ENCODE measurements at regions not wholly inside any gene's neighbourhood (a gene's known extent, or its start where the extent isn't known, plus 50 kb on each side); places are given as distances from the start of the nearest gene placed in this dataset.
A peak's percentile ranks its signal among the peaks of the same experiment; 100 is the strongest.

- no peak overlapping the region for H3K4me3 ChIP-seq (ENCODE audit: insufficient read depth, low read depth, low read length)
- DNase-seq: no peak
- H3K27me3 ChIP-seq (ENCODE audit: control insufficient read depth, insufficient read depth, low read length): no peaks in the 10 kb centered on the region
- H3K36me3 ChIP-seq (replicated peaks; ENCODE audit: control insufficient read depth, insufficient read depth, low read length): no peaks in the 10 kb centered on the region
These were observed 72.3 kb upstream of the MMP2 start for GRCh38 chr16:55406651-55407050.

DNA sequence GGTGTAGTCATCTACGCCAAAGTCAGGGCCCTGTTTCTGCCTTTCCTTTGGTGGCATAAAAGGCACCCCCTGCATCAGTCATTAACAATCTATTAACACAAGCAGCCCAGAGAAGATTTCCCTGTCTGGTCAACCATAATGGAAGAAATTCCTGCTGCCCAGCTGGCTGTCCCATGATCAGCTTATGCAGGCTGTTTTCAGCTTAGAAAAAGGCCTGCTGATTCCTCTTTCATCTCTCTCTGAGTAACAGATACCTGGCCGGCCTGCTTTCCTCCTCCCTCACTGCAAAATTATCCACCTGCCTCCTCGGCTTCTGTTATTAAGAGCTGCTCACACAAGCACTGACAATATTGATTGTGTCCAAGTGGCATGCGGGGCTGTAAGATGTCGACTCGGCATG is 70.3 kb upstream of the MMP2 start:
- DNase-seq: no peak
- Histone ChIP-seq H3K27me3 (ENCODE audit: control insufficient read depth, insufficient read depth, low read length) (no peaks in the 10 kb centered on the region), H3K36me3 (replicated peaks; ENCODE audit: control insufficient read depth, insufficient read depth, low read length) (no peaks in the 10 kb centered on the region), H3K4me3 (ENCODE audit: insufficient read depth, low read depth, low read length) (no peak overlapping the region)

DNA sequence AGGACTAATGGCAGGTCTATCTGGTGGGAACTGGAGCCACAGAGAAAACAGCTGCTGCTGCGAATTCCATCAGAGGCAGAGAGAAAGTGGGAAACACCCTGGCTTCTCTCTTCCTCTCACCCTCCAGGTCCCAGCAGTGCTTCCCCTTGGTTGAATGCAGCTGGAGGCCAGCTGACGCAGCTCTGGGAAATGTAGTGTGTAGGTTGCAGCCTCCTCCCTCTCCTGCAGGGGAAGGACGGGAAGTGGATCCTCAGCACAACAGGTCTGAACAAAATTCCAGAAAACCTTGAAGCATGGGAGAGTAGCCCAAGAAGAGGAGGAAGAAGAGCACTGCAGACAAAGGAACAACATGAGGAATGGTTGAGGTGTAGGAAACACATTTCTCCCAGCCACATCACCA is 67.8 kb upstream of the MMP2 start:
- no peaks in the 10 kb centered on the region for H3K36me3 ChIP-seq (replicated peaks; ENCODE audit: control insufficient read depth, insufficient read depth, low read length)
- no peaks in the 10 kb centered on the region for H3K27me3 ChIP-seq (ENCODE audit: control insufficient read depth, insufficient read depth, low read length)
- no peak overlapping the region for H3K4me3 ChIP-seq (ENCODE audit: insufficient read depth, low read depth, low read length)
- DNase-seq: no peak

DNA sequence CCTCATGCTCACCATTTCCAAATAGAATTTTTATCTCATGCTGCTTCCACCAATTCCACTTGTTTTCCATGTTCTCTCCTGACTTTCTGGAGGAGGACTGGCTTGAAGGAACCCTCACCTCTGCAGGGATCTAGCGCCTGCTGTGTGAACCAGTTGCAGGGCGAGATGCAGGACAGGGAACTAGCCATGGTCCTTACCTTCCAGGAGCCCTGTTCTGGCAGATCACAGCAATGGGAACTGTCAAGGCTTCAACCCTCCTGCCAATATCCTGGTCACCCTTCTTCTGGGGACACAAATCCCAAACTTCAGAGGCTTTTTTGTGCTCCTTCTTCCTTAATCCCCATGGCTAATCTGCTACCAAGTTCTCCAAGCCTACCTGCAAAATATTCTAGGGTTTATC is 60.4 kb upstream of the MMP2 start:
- H3K4me3 ChIP-seq (ENCODE audit: insufficient read depth, low read depth, low read length): no peak overlapping the region
- H3K27me3 ChIP-seq (ENCODE audit: control insufficient read depth, insufficient read depth, low read length): no peaks in the 10 kb centered on the region
- no peaks in the 10 kb centered on the region for H3K36me3 ChIP-seq (replicated peaks; ENCODE audit: control insufficient read depth, insufficient read depth, low read length)
- DNase-seq: peak; percentile 33

GRCh38 chr16:55421226-55421625 is 57.8 kb upstream of the MMP2 start:
- H3K4me3 ChIP-seq (ENCODE audit: insufficient read depth, low read depth, low read length): no peak overlapping the region
- no peaks in the 10 kb centered on the region for H3K27me3 ChIP-seq (ENCODE audit: control insufficient read depth, insufficient read depth, low read length)
- H3K36me3 ChIP-seq (replicated peaks; ENCODE audit: control insufficient read depth, insufficient read depth, low read length): no peaks in the 10 kb centered on the region
- DNase-seq: no peak

- no peaks in the 10 kb centered on the region for H3K36me3 ChIP-seq (replicated peaks; ENCODE audit: control insufficient read depth, insufficient read depth, low read length)
- H3K27me3 ChIP-seq (ENCODE audit: control insufficient read depth, insufficient read depth, low read length): no peaks in the 10 kb centered on the region
These were observed 52.0 kb upstream of the MMP2 start for GRCh38 chr16:55426865-55427484.

More at GRCh38 chr16:55426865-55427484, 52.0 kb upstream of the MMP2 start:
- H3K4me3 ChIP-seq (ENCODE audit: insufficient read depth, low read depth, low read length): no peak overlapping the region
- no peak for DNase-seq

All from H7 (cell line).